H1 (cell line): ENCODE measurements at regions not wholly inside any gene's neighbourhood (a gene's known extent, or its start where the extent isn't known, plus 50 kb on each side); places are given as distances from the start of the nearest gene placed in this dataset.

Source experiments
- CTCF ChIA-PET: fragments of 300-600 bp; sonication (Branson Sonifier 250); formaldehyde crosslinking; loops from one replicate; lab custom pipeline; 2021; ENCODE audit not compliant: partially characterized antibody; lab: Charles Lee
- POLR2A ChIA-PET: fragments of 300-600 bp; sonication (Branson Sonifier 250); formaldehyde crosslinking; loops from one replicate; lab custom pipeline; 2021; ENCODE audit warnings: inconsistent platforms; ENCODE audit not compliant: partially characterized antibody; lab: Charles Lee
- DNase-seq, 2 experiments: peaks; one replicate each; pipeline versions ENCODE4 v3.0.0 to v3.0.0-alpha.2; 2010 to 2022; ENCODE audit warnings: low spot score in 2 of 2, low read depth in 1 of 2, mixed read lengths in 1 of 2
- FAIRE-seq: peaks from 2 replicates; lab custom pipeline; 2011; peaks lifted over from hg19 to GRCh38; lab: Jason Lieb, UNC
- H2AFZ ChIP-seq: 2 replicates; pipeline ENCODE4 v1.8.1; 2012; ENCODE audit warnings: low read length, inconsistent platforms
- H2AK5ac ChIP-seq: 2 replicates; pipeline ENCODE4 v1.6.1; 2013; ENCODE audit warnings: low read depth, low read length
- H2BK120ac ChIP-seq: replicated peaks from 2 replicates; pipeline ENCODE3; 2013; ENCODE audit warnings: low read depth, low read length, inconsistent platforms
- H2BK12ac ChIP-seq: 2 replicates; pipeline ENCODE4 v1.6.1; 2013; ENCODE audit warnings: low read depth, low read length
- H2BK15ac ChIP-seq: 2 replicates; pipeline ENCODE4 v1.6.1; 2013; ENCODE audit warnings: low read length
- H2BK20ac ChIP-seq: 2 replicates; pipeline ENCODE4 v1.6.1; 2013; ENCODE audit warnings: low read length
- H2BK5ac ChIP-seq: 2 replicates; pipeline ENCODE4 v1.6.1; 2013; ENCODE audit warnings: low read depth, low read length
- H3K14ac ChIP-seq: 2 replicates; pipeline ENCODE4 v1.6.1; 2013; ENCODE audit warnings: inconsistent platforms; ENCODE audit not compliant: insufficient read length
- H3K18ac ChIP-seq: 2 replicates; pipeline ENCODE4 v1.6.1; 2013; ENCODE audit warnings: low read length; ENCODE audit errors: extremely low read depth
- H3K23ac ChIP-seq: 2 replicates; pipeline ENCODE4 v1.6.1; 2013; ENCODE audit warnings: inconsistent platforms; ENCODE audit not compliant: insufficient read length
- H3K23me2 ChIP-seq: 2 replicates; pipeline ENCODE4 v1.6.1; 2013; ENCODE audit warnings: low read depth, low read length
- H3K27ac ChIP-seq: 2 replicates; pipeline ENCODE4 v1.6.1; 2011; ENCODE audit warnings: low read depth, low read length, inconsistent platforms
- H3K27me3 ChIP-seq, 4 experiments: replicated peaks in 1 of 4; 1 replicate in 1 of 4; 2 replicates in 3 of 4; pipeline versions ENCODE4 v1.6.1 to v1.8.1; 2011 to 2013; ENCODE audit warnings: low read length in 3 of 4, mild to moderate bottlenecking in 3 of 4, inconsistent platforms in 2 of 4, mixed read lengths in 2 of 4, moderate library complexity in 1 of 4; ENCODE audit not compliant: control insufficient read depth in 3 of 4, insufficient read depth in 3 of 4; ENCODE audit errors: extremely low read depth in 1 of 4
- H3K36me3 ChIP-seq, 4 experiments: 2 replicates each; pipeline versions ENCODE4 v1.6.1 to v1.8.1; 2011 to 2013; ENCODE audit warnings: mild to moderate bottlenecking in 4 of 4, low read length in 3 of 4, moderate library complexity in 2 of 4, control low read depth in 1 of 4, inconsistent platforms in 1 of 4; ENCODE audit not compliant: insufficient read depth in 4 of 4, control insufficient read depth in 2 of 4
- H3K4ac ChIP-seq: replicated peaks from 2 replicates; pipeline ENCODE3; 2013; ENCODE audit warnings: low read length, low read depth, mixed read lengths, inconsistent platforms; ENCODE audit not compliant: insufficient read length
- H3K4me1 ChIP-seq, 4 experiments: replicated peaks in 1 of 4; 1 replicate in 1 of 4; 2 replicates in 3 of 4; pipeline versions ENCODE4 v1.6.1 to v1.8.1; 2011 to 2013; ENCODE audit warnings: low read length in 3 of 4, inconsistent platforms in 2 of 4, mixed read lengths in 1 of 4; ENCODE audit not compliant: insufficient read depth in 4 of 4, control insufficient read depth in 3 of 4
- H3K4me2 ChIP-seq, 2 experiments: 2 replicates each; pipeline versions ENCODE4 v1.6.1 to v1.8.1; 2011 to 2013; ENCODE audit warnings: low read depth in 2 of 2, low read length in 2 of 2, control low read depth in 1 of 2, inconsistent platforms in 1 of 2, mild to moderate bottlenecking in 1 of 2; ENCODE audit not compliant: insufficient read depth in 1 of 2
- H3K4me3 ChIP-seq, 4 experiments: fragments of 200-600, 300-600 bp in 1 of 4; sonication (generic), shearing (Covaris generic), sonication (Bioruptor Twin) in 1 of 4; 2 replicates each; pipeline versions ENCODE4 v1.5.1 to v1.8.1; 2011 to 2016; ENCODE audit warnings: low read length in 4 of 4, low read depth in 3 of 4, control low read depth in 2 of 4, inconsistent platforms in 2 of 4, mild to moderate bottlenecking in 2 of 4, mixed read lengths in 1 of 4, moderate library complexity in 1 of 4; ENCODE audit not compliant: insufficient read depth in 2 of 4; ENCODE audit errors: extremely low read depth in 1 of 4
- H3K56ac ChIP-seq: replicated peaks from 2 replicates; pipeline ENCODE3; 2013; ENCODE audit warnings: low read depth, mild to moderate bottlenecking, mixed read lengths, low read length, inconsistent platforms; ENCODE audit not compliant: insufficient read length
- H3K79me1 ChIP-seq: 2 replicates; pipeline ENCODE4 v1.6.1; 2013; ENCODE audit warnings: low read depth, low read length, control low read depth
- H3K79me2 ChIP-seq, 2 experiments: 2 replicates each; pipeline versions ENCODE4 v1.6.1 to v1.8.1; 2012 to 2013; ENCODE audit warnings: low read length in 2 of 2, mild to moderate bottlenecking in 2 of 2, inconsistent platforms in 1 of 2; ENCODE audit not compliant: insufficient read depth in 2 of 2, control insufficient read depth in 1 of 2
- H3K9ac ChIP-seq, 4 experiments: replicated peaks in 1 of 4; 1 replicate in 1 of 4; 2 replicates in 3 of 4; pipeline versions ENCODE4 v1.6.1 to v1.8.1; 2011 to 2013; ENCODE audit warnings: low read depth in 3 of 4, low read length in 3 of 4, control low read depth in 2 of 4, mild to moderate bottlenecking in 2 of 4, moderate library complexity in 2 of 4, inconsistent platforms in 1 of 4; ENCODE audit errors: extremely low read depth in 1 of 4
- H3K9me3 ChIP-seq, 2 experiments: 2 replicates each; pipeline versions ENCODE4 v1.6.1 to v1.8.1; 2012 to 2013; ENCODE audit warnings: mild to moderate bottlenecking in 2 of 2, moderate library complexity in 2 of 2, control low read depth in 1 of 2, inconsistent platforms in 1 of 2, low read depth in 1 of 2, low read length in 1 of 2, mixed read lengths in 1 of 2; ENCODE audit not compliant: insufficient read depth in 2 of 2
- H4K20me1 ChIP-seq, 2 experiments: replicated peaks in 1 of 2; 2 replicates each; pipeline versions ENCODE3 to v1.8.1; 2011 to 2013; ENCODE audit warnings: inconsistent platforms in 2 of 2, low read length in 2 of 2, mild to moderate bottlenecking in 1 of 2; ENCODE audit not compliant: insufficient read depth in 2 of 2, control insufficient read depth in 1 of 2
- H4K5ac ChIP-seq: 2 replicates; pipeline ENCODE4 v1.6.1; 2013; ENCODE audit warnings: low read length, low read depth, mixed read lengths, inconsistent platforms; ENCODE audit not compliant: insufficient read length
- H4K8ac ChIP-seq: 2 replicates; pipeline ENCODE4 v1.8.0; 2013; ENCODE audit warnings: mild to moderate bottlenecking, moderate library complexity, low read length, inconsistent platforms; ENCODE audit not compliant: insufficient read depth; ENCODE audit errors: extremely low read depth
- H4K91ac ChIP-seq: replicated peaks from 2 replicates; pipeline ENCODE3; 2013; ENCODE audit warnings: low read length, mixed read lengths, inconsistent platforms; ENCODE audit not compliant: insufficient read length
- CBX5 ChIP-seq: fragments of 300-800, 300-1000 bp; sonication (generic); IDR thresholded peaks from 2 replicates; pipeline ENCODE4 v1.7.1; 2016; ENCODE audit warnings: antibody characterized with exemption, low read length, low read depth
- EP300 ChIP-seq, 2 experiments: IDR thresholded peaks; 1 replicate in 1 of 2; 2 replicates in 1 of 2; pipeline ENCODE4 v1.6.1; 2011 to 2012; ENCODE audit warnings: low read depth in 2 of 2, low read length in 2 of 2, mild to moderate bottlenecking in 2 of 2, borderline replicate concordance in 1 of 2, inconsistent platforms in 1 of 2, moderate library complexity in 1 of 2
- RNF2 ChIP-seq: fragments of 200-900, 300-1000 bp; sonication (generic); IDR thresholded peaks from 2 replicates; pipeline ENCODE4 v1.7.1; 2016; ENCODE audit warnings: borderline replicate concordance, low read depth, mild to moderate bottlenecking, antibody characterized with exemption, low read length; ENCODE audit not compliant: poor library complexity, severe bottlenecking; ENCODE audit errors: missing control alignments
- SAP30 ChIP-seq: fragments of 300-600 bp; sonication (generic); IDR thresholded peaks from 2 replicates; pipeline ENCODE4 v1.7.1; 2012; ENCODE audit warnings: low read length, moderate library complexity, mild to moderate bottlenecking, inconsistent platforms; ENCODE audit not compliant: insufficient read depth, insufficient replicate concordance
- SIRT6 ChIP-seq: IDR thresholded peaks from one replicate; pipeline ENCODE4 v1.7.1; 2012; ENCODE audit warnings: low read length, inconsistent platforms
- SP1 ChIP-seq: IDR thresholded peaks from 2 replicates; pipeline ENCODE4 v1.6.1; 2011; ENCODE audit warnings: low read depth, low read length
- WGBS, 2 experiments: shearing (Covaris generic) in 1 of 2; methylation state at CpG; one replicate each; pipeline versions ENCODE4 v1.1.6 to v1.1.7; 2013 to 2015; ENCODE audit warnings: low lambda C conversion rate in 2 of 2, mixed read lengths in 2 of 2, inconsistent platforms in 1 of 2, low coverage in 1 of 2, missing lambda C conversion rate in 1 of 2; ENCODE audit not compliant: insufficient replicate concordance in 2 of 2, insufficient coverage in 1 of 2, insufficient read length in 1 of 2; ENCODE audit errors: extremely low coverage in 1 of 2, missing lambda C conversion rate in 1 of 2; 5-methylcytosine and 5-hydroxymethylcytosine counted together
- TF ChIP-seq, protein P1 (sequence below): IDR thresholded peaks from 2 replicates; pipeline ENCODE4 v1.6.1; 2011; ENCODE audit warnings: low read length, improper control_type of control experiment

DNA sequence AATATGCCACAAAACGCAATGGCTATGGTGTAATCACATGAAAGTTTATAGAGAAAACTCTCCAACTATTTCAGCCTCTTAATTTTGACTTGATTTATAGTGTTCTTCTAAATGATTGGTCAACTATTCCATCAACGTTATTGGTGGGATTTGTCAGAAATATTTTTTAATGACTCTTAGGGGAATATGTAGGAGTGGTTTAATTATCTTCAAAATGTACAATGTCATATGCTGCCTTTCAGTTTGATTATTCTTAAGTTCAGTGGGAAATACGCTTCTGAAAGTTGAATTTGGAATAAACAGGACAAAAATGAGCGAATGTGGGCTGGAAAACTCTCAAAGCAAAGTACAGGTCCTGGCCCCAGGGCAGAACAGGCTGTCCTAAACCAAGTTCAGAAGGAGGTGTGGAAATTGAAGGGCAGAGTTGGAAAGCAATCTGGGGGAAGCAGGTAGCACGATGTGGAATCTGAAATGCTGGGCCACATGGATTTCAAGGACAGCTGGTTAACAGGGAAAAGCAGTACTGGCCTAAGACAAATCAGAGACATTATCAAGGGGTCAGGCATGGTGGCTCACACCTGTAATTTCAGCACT is 60.8 kb upstream of the MYCBP2 start:
- no peak for FAIRE-seq
- TF ChIP-seq SP1: no peak
- TF ChIP-seq CBX5: no peak
- TF ChIP-seq SAP30: no peak
- no peak for TF ChIP-seq EP300 (IDR thresholded peaks at IDR 0.05; ENCODE audit: borderline replicate concordance in 1 of 2, low read depth in 2 of 2, low read length in 2 of 2)
- TF ChIP-seq RNF2: no peak
- TF ChIP-seq SIRT6: no peak
- TF ChIP-seq, protein P1, sequence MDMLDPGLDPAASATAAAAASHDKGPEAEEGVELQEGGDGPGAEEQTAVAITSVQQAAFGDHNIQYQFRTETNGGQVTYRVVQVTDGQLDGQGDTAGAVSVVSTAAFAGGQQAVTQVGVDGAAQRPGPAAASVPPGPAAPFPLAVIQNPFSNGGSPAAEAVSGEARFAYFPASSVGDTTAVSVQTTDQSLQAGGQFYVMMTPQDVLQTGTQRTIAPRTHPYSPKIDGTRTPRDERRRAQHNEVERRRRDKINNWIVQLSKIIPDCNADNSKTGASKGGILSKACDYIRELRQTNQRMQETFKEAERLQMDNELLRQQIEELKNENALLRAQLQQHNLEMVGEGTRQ: no peak

More for the DNA sequence above, 60.8 kb upstream of the MYCBP2 start:
- Histone ChIP-seq H3K9me3 (no peaks in the 10 kb centered on the region; a peak in 1 of 4 replicates), H2BK12ac (no peak overlapping the region), H3K18ac (no peak overlapping the region), H3K4me2 (no peak overlapping the region), H2BK120ac (no peak overlapping the region), H3K4me3 (no peak overlapping the region), H2AK5ac (no peak overlapping the region), H3K36me3 (no peaks in the 10 kb centered on the region), H3K4ac (no peak overlapping the region), H3K4me1 (peaks cover 0 to 6% (median 0%) of the 10 kb centered on the region in 4 experiments; a peak in 1 of 7 replicates), H4K8ac (no peak overlapping the region), H2BK15ac (no peak overlapping the region), H3K23ac (no peak overlapping the region), H3K79me1 (no peaks in the 10 kb centered on the region), H3K79me2 (no peaks in the 10 kb centered on the region), H4K5ac (no peak overlapping the region), H3K27ac (no peak overlapping the region), H3K27me3 (no peaks in the 10 kb centered on the region), H3K23me2 (no peaks in the 10 kb centered on the region), H4K91ac (no peak overlapping the region), H2BK5ac (no peak overlapping the region), H2AFZ (no peak overlapping the region), H3K14ac (no peak overlapping the region), H3K9ac (no peak overlapping the region), H2BK20ac (no peak overlapping the region), H4K20me1 (no peaks in the 10 kb centered on the region), H3K56ac (no peak overlapping the region)
- WGBS, 2 experiments: 89% methylated on average over 5 of the region's 5 CpGs; no CpG with 5 or more reads in 1 of the 2 experiments
- ChIA-PET CTCF (interaction anchor here (1.4 kb wide), 2 partner anchors 10 to 36 kb away, joined by 3 to 4 read pairs; no protein-coding TSS in a partner anchor), POLR2A (no interaction called here)
- no peak for DNase-seq
